ENCODE measurements at regions not wholly inside any gene's neighbourhood (a gene's known extent, or its start where the extent isn't known, plus 50 kb on each side); places are given as distances from the start of the nearest gene placed in this dataset.
A peak's percentile ranks its signal among the peaks of the same experiment; 100 is the strongest.

GRCh38 chr6:2550247-2550646 is 200.5 kb downstream of the MYLK4 start:
- no peaks in the 10 kb centered on the region for H3K9me3 ChIP-seq
- H3K36me3 ChIP-seq = no peaks in the 10 kb centered on the region
- no peak overlapping the region for H3K27ac ChIP-seq
- no peak overlapping the region for H3K4me3 ChIP-seq (ENCODE audit: low read depth in 1 of 2, low read length in 1 of 2)
- peaks cover 35 to 45% of the 10 kb centered on the region in 2 experiments for H3K4me1 ChIP-seq (ENCODE audit: control insufficient read depth in 1 of 2, insufficient read depth in 1 of 2, low read depth in 1 of 2, low read length in 1 of 2)
- H3K27me3 ChIP-seq = no peaks in the 10 kb centered on the region
- TF ChIP-seq CTCF (IDR thresholded peaks at IDR 0.05) = no peak

GRCh38 chr6:2549834-2550233 is 200.9 kb downstream of the MYLK4 start:
- H3K4me3 ChIP-seq (ENCODE audit: low read depth in 1 of 2, low read length in 1 of 2) = no peak overlapping the region
- no peaks in the 10 kb centered on the region for H3K9me3 ChIP-seq
- H3K27me3 ChIP-seq = no peaks in the 10 kb centered on the region
- H3K27ac ChIP-seq = no peak overlapping the region
- TF ChIP-seq CTCF (IDR thresholded peaks at IDR 0.05) = no peak
- peaks cover 39 to 49% of the 10 kb centered on the region in 2 experiments for H3K4me1 ChIP-seq (ENCODE audit: control insufficient read depth in 1 of 2, insufficient read depth in 1 of 2, low read depth in 1 of 2, low read length in 1 of 2)
- no peaks in the 10 kb centered on the region for H3K36me3 ChIP-seq

GRCh38 chr6:2547355-2547754 is 203.4 kb downstream of the MYLK4 start:
- Histone ChIP-seq H3K4me1 (ENCODE audit: control insufficient read depth in 1 of 2, insufficient read depth in 1 of 2, low read depth in 1 of 2, low read length in 1 of 2) (peaks cover 64 to 69% of the 10 kb centered on the region in 2 experiments), H3K27me3 (no peaks in the 10 kb centered on the region), H3K36me3 (no peaks in the 10 kb centered on the region), H3K9me3 (no peaks in the 10 kb centered on the region), H3K27ac (peak overlapping the region; percentile 74), H3K4me3 (ENCODE audit: low read depth in 1 of 2, low read length in 1 of 2) (peak overlapping the region; percentile 22 to 47)
- TF ChIP-seq CTCF (IDR thresholded peaks at IDR 0.05) = no peak

GRCh38 chr6:2546901-2547300 is 203.8 kb downstream of the MYLK4 start:
- H3K27ac ChIP-seq = peak overlapping the region; percentile 74
- peak overlapping the region; percentile 22 to 47 for H3K4me3 ChIP-seq (ENCODE audit: low read depth in 1 of 2, low read length in 1 of 2)
- H3K36me3 ChIP-seq = no peaks in the 10 kb centered on the region
- no peak for TF ChIP-seq CTCF (IDR thresholded peaks at IDR 0.05)
- no peaks in the 10 kb centered on the region for H3K9me3 ChIP-seq
- H3K4me1 ChIP-seq (ENCODE audit: control insufficient read depth in 1 of 2, insufficient read depth in 1 of 2, low read depth in 1 of 2, low read length in 1 of 2) = peaks cover 68 to 73% of the 10 kb centered on the region in 2 experiments
- H3K27me3 ChIP-seq = no peaks in the 10 kb centered on the region

GRCh38 chr6:2545383-2546038 is 205.2 kb downstream of the MYLK4 start:
- TF ChIP-seq CTCF (IDR thresholded peaks at IDR 0.05) = no peak
- peak overlapping the region; percentile 74 for H3K27ac ChIP-seq
- peaks cover 82 to 87% of the 10 kb centered on the region in 2 experiments for H3K4me1 ChIP-seq (ENCODE audit: control insufficient read depth in 1 of 2, insufficient read depth in 1 of 2, low read depth in 1 of 2, low read length in 1 of 2)
- H3K4me3 ChIP-seq (ENCODE audit: low read depth in 1 of 2, low read length in 1 of 2) = no peak overlapping the region
- H3K9me3 ChIP-seq = no peaks in the 10 kb centered on the region
- no peaks in the 10 kb centered on the region for H3K27me3 ChIP-seq
- H3K36me3 ChIP-seq = no peaks in the 10 kb centered on the region

All from neutrophil (primary cell).